Activated CD4-positive, alpha-beta memory T cell treated with anti-CD3 and anti-CD28 coated beads for 36 hours (primary cell): ENCODE measurements at regions not wholly inside any gene's neighbourhood (a gene's known extent, or its start where the extent isn't known, plus 50 kb on each side); places are given as distances from the start of the nearest gene placed in this dataset.
"Not testable (repeated sequence)": the region's sequence is repeated elsewhere in the genome, so short reads cannot be mapped to it uniquely, and the experiment has no call there.

Source experiments
- CTCF ChIA-PET: fragments of 350-600 bp; sonication (Branson Sonifier 250); formaldehyde crosslinking; loops from one replicate; lab custom pipeline; 2021; ENCODE audit warnings: antibody characterized with exemption, inconsistent platforms; lab: Charles Lee
- POLR2A ChIA-PET: fragments of 350-600 bp; sonication (Branson Sonifier 250); formaldehyde crosslinking; loops from one replicate; lab custom pipeline; 2021; ENCODE audit warnings: antibody characterized with exemption; lab: Charles Lee
- DNase-seq: peaks from one replicate; pipeline ENCODE4 v3.0.0-alpha.2; 2020
- H3K27ac Mint-ChIP-seq: one replicate; pipeline ENCODE4 v1.8.0; 2021; ENCODE audit warnings: mixed read lengths
- H3K27me3 Mint-ChIP-seq: one replicate; pipeline ENCODE4 v1.8.0; 2021; ENCODE audit warnings: mixed read lengths
- H3K36me3 Mint-ChIP-seq: one replicate; pipeline ENCODE4 v1.8.0; 2021; ENCODE audit warnings: mixed read lengths
- H3K4me1 Mint-ChIP-seq: one replicate; pipeline ENCODE4 v1.8.0; 2021; ENCODE audit warnings: low read depth, mixed read lengths
- H3K4me3 Mint-ChIP-seq: one replicate; pipeline ENCODE4 v1.8.0; 2021; ENCODE audit warnings: mild to moderate bottlenecking, mixed read lengths
- H3K9me3 Mint-ChIP-seq: one replicate; pipeline ENCODE4 v1.8.0; 2021; ENCODE audit warnings: mixed read lengths
- intact Hi-C: fragments of 100-400 bp; cut with micrococcal nuclease; formaldehyde crosslinking; loops from one replicate; pipeline ENCODE4 v1.15.1; 2023

DNA sequence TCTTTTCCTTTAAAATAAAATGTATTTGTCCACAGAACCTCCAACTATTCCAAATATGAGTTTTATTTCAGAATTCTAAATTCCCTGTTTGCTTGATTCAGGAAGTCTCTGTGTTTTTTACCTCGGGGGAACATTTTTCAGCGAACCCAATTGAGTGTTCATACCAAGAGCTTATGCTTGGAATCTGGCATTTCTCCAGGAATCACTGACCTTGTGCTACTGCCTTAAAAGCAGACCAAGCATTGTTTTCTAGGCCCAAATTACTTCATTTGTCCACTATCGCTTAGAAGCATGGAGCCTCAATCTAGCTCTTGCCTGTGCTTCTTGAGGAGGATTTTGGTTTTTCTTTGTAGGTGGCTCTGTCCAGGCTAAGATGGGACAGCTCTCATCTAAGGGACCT is 59.4 kb downstream of the EBLN1 start:
- Mint-ChIP-seq H3K9me3 (no peaks in the 10 kb centered on the region), H3K36me3 (no peaks in the 10 kb centered on the region), H3K27me3 (no peaks in the 10 kb centered on the region), H3K4me3 (no peak overlapping the region), H3K4me1 (peaks cover 11% of the 10 kb centered on the region), H3K27ac (no peak overlapping the region)
- DNase-seq: no peak
- ChIA-PET POLR2A (no interaction called here), CTCF (no interaction called here)
- intact Hi-C loops: no loop called here

GRCh38 chr10:22156750-22157149 is 61.1 kb downstream of the EBLN1 start:
- Mint-ChIP-seq H3K4me1 (peaks cover 11% of the 10 kb centered on the region), H3K27ac (no peak overlapping the region), H3K36me3 (no peaks in the 10 kb centered on the region), H3K4me3 (no peak overlapping the region), H3K9me3 (peaks cover under 1% of the 10 kb centered on the region), H3K27me3 (peaks cover 6% of the 10 kb centered on the region)
- intact Hi-C loops: no loop called here
- CTCF ChIA-PET: interaction anchor here (0.7 kb wide), 1 partner anchor 809 kb away, joined by 3 read pairs; no protein-coding TSS in a partner anchor
- POLR2A ChIA-PET: interaction anchor here (0.6 kb wide), 1 partner anchor 72 kb away, joined by 3 read pairs; no protein-coding TSS in a partner anchor
- no peak for DNase-seq

DNA sequence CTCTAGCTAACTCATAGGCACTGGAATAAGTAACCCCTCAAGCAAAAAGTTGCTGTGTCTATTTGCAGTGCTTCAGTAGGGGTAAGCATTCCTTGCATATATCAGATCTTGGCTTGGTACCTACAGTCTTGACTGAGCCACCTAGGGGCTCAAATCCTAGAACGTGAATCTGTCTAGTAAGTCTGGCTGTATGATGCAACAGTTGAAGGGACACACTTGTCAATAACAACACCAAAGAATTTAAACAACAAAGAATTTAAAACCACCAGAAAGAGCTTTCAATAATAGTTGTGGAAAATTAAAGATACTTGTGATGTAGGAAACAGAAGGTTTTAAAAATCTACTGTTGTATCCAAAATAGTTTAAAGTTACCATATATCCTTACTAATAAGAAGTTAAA is 65.4 kb downstream of the EBLN1 start:
- ChIA-PET POLR2A (no interaction called here), CTCF (no interaction called here)
- peaks cover 15% of the 10 kb centered on the region for H3K27me3 Mint-ChIP-seq
- no peaks in the 10 kb centered on the region for H3K4me1 Mint-ChIP-seq
- H3K27ac Mint-ChIP-seq: no peak overlapping the region
- no peak for DNase-seq
- H3K36me3 Mint-ChIP-seq: peaks cover 4% of the 10 kb centered on the region
- no peak overlapping the region for H3K4me3 Mint-ChIP-seq
- intact Hi-C loops: no loop called here
- peaks cover 12% of the 10 kb centered on the region for H3K9me3 Mint-ChIP-seq

GRCh38 chr10:22150842-22151241 is 67.0 kb downstream of the EBLN1 start:
- Mint-ChIP-seq H3K27me3 (peaks cover 15% of the 10 kb centered on the region), H3K9me3 (peaks cover 15% of the 10 kb centered on the region), H3K4me3 (no peak overlapping the region), H3K36me3 (peaks cover 4% of the 10 kb centered on the region), H3K4me1 (no peaks in the 10 kb centered on the region), H3K27ac (no peak overlapping the region)
- ChIA-PET CTCF (no interaction called here), POLR2A (no interaction called here)
- DNase-seq: no peak
- intact Hi-C loops: no loop called here

GRCh38 chr10:22148961-22149360 is 68.9 kb downstream of the EBLN1 start:
- H3K4me3 Mint-ChIP-seq: no peak overlapping the region
- intact Hi-C loops: no loop called here
- peaks cover 18% of the 10 kb centered on the region for H3K9me3 Mint-ChIP-seq
- no peak overlapping the region for H3K27ac Mint-ChIP-seq
- peaks cover 4% of the 10 kb centered on the region for H3K36me3 Mint-ChIP-seq
- no peaks in the 10 kb centered on the region for H3K4me1 Mint-ChIP-seq
- ChIA-PET POLR2A (no interaction called here), CTCF (no interaction called here)
- H3K27me3 Mint-ChIP-seq: peaks cover 15% of the 10 kb centered on the region
- no peak for DNase-seq

DNA sequence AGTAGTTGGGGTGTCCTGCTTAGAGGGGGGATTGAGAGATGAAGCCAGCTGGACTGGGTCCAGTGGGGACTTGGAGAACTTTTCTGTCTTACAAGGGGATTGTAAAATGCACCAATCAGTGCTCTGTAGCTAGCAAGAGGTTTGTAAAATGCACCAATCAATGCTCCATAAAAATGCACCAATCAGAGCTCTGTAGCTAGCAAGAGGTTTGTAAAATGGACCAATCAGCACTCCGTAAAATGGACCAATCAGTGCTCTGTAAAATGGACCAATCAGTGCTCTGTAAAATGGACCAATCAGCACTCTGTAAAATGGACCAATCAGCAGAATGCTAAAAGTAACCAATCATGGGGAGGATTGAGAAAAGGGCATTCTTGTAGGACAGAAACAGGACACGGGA is 71.9 kb downstream of the EBLN1 start:
- H3K36me3 Mint-ChIP-seq, H3K4me1 Mint-ChIP-seq, POLR2A ChIA-PET, H3K27me3 Mint-ChIP-seq, H3K4me3 Mint-ChIP-seq, intact Hi-C loops, CTCF ChIA-PET, DNase-seq, H3K27ac Mint-ChIP-seq: not testable (repeated sequence)
- H3K9me3 Mint-ChIP-seq: peaks cover 10% of the 10 kb centered on the region

DNA sequence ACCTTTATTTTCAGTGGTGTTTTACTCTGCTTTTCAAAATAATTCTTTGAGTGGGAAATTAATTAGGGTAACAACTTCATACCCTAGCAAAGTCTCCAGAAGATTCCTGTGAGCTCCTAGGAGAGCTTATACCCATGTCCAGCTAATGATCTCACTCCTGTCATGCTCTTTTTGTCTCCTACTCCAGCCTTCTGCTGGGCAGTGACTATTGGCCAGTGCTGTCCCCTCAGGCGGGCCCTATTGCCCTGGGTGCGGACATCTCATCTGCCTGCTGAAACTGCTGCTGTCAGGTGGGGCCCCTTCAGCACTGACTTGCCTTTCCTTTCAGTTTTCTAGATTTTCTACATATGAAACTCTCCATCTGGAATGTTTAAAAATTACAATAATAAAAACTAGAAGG is 80.3 kb downstream of the EBLN1 start:
- Mint-ChIP-seq H3K9me3 (no peaks in the 10 kb centered on the region), H3K27me3 (peaks cover 15% of the 10 kb centered on the region), H3K4me1 (peaks cover 6% of the 10 kb centered on the region), H3K36me3 (no peaks in the 10 kb centered on the region), H3K4me3 (no peak overlapping the region), H3K27ac (no peak overlapping the region)
- CTCF ChIA-PET: no interaction called here
- intact Hi-C loops: no loop called here
- POLR2A ChIA-PET: no interaction called here
- no peak for DNase-seq

GRCh38 chr10:22135591-22135990 is 82.2 kb downstream of the EBLN1 start:
- ChIA-PET CTCF (no interaction called here), POLR2A (no interaction called here)
- Mint-ChIP-seq H3K4me3 (no peak overlapping the region), H3K27me3 (peaks cover 16% of the 10 kb centered on the region), H3K9me3 (no peaks in the 10 kb centered on the region), H3K4me1 (peaks cover 6% of the 10 kb centered on the region), H3K27ac (no peak overlapping the region), H3K36me3 (no peaks in the 10 kb centered on the region)
- intact Hi-C loops: no loop called here
- no peak for DNase-seq

- intact Hi-C loops: no loop called here
- peaks cover 6% of the 10 kb centered on the region for H3K4me1 Mint-ChIP-seq
- H3K27ac Mint-ChIP-seq: no peak overlapping the region
- peaks cover 24% of the 10 kb centered on the region for H3K27me3 Mint-ChIP-seq
- no peak for DNase-seq
- peaks cover 3% of the 10 kb centered on the region for H3K9me3 Mint-ChIP-seq
- CTCF ChIA-PET: interaction anchor here (1.0 kb wide), 1 partner anchor 124 kb away, joined by 3 read pairs; no protein-coding TSS in a partner anchor
- no peak overlapping the region for H3K4me3 Mint-ChIP-seq
- peaks cover 3% of the 10 kb centered on the region for H3K36me3 Mint-ChIP-seq
- POLR2A ChIA-PET: no interaction called here
Observed at GRCh38 chr10:22133749-22134624, 83.8 kb downstream of the EBLN1 start.

DNA sequence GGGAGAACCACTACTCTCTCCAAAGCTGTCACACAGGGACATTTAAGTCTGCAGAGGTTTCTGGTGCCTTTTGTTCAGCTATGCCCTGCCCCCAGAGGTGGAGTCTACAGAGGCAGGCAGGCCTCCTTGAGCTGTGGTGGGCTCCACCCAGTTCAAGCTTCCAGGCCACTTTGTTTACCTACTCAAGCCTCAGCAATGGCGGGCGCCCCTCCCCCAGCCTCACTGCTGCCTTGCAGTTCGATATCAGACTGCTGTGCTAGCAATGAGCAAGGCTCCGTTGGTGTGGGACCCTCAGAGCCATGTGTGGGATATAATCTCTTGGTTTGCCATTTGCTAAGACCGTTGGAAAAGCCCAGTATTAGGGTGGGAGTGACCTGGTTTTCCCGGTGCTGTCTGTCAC is 87.0 kb downstream of the EBLN1 start:
- H3K36me3 Mint-ChIP-seq, H3K4me1 Mint-ChIP-seq, intact Hi-C loops, H3K27ac Mint-ChIP-seq, H3K9me3 Mint-ChIP-seq, POLR2A ChIA-PET, DNase-seq, H3K4me3 Mint-ChIP-seq, CTCF ChIA-PET: not testable (repeated sequence)
- H3K27me3 Mint-ChIP-seq: peaks cover 26% of the 10 kb centered on the region

- H3K27ac Mint-ChIP-seq, CTCF ChIA-PET, H3K9me3 Mint-ChIP-seq, H3K4me1 Mint-ChIP-seq, DNase-seq, intact Hi-C loops, H3K4me3 Mint-ChIP-seq, H3K36me3 Mint-ChIP-seq, POLR2A ChIA-PET: not testable (repeated sequence)
- peaks cover 23% of the 10 kb centered on the region for H3K27me3 Mint-ChIP-seq
Observed at GRCh38 chr10:22129612-22130011, 88.2 kb downstream of the EBLN1 start.

- H3K4me3 Mint-ChIP-seq, H3K27ac Mint-ChIP-seq, DNase-seq, H3K4me1 Mint-ChIP-seq, H3K36me3 Mint-ChIP-seq, POLR2A ChIA-PET, intact Hi-C loops, H3K27me3 Mint-ChIP-seq: not testable (repeated sequence)
- peaks cover 15% of the 10 kb centered on the region for H3K9me3 Mint-ChIP-seq
- CTCF ChIA-PET: interaction anchor here (0.8 kb wide), 1 partner anchor 16 kb away, joined by 3 read pairs; no protein-coding TSS in a partner anchor
Observed at GRCh38 chr10:22121181-22121580, 96.6 kb downstream of the EBLN1 start.

- H3K36me3 Mint-ChIP-seq, H3K27ac Mint-ChIP-seq, H3K4me1 Mint-ChIP-seq, CTCF ChIA-PET, H3K4me3 Mint-ChIP-seq, DNase-seq, intact Hi-C loops, POLR2A ChIA-PET: not testable (repeated sequence)
- peaks cover 13% of the 10 kb centered on the region for H3K27me3 Mint-ChIP-seq
- peaks cover 15% of the 10 kb centered on the region for H3K9me3 Mint-ChIP-seq
Observed at GRCh38 chr10:22120072-22120471, 97.7 kb downstream of the EBLN1 start.
